ENCODE measurements at regions not wholly inside any gene's neighbourhood (a gene's known extent, or its start where the extent isn't known, plus 50 kb on each side); places are given as distances from the start of the nearest gene placed in this dataset.

- TF ChIP-seq, protein P1, sequence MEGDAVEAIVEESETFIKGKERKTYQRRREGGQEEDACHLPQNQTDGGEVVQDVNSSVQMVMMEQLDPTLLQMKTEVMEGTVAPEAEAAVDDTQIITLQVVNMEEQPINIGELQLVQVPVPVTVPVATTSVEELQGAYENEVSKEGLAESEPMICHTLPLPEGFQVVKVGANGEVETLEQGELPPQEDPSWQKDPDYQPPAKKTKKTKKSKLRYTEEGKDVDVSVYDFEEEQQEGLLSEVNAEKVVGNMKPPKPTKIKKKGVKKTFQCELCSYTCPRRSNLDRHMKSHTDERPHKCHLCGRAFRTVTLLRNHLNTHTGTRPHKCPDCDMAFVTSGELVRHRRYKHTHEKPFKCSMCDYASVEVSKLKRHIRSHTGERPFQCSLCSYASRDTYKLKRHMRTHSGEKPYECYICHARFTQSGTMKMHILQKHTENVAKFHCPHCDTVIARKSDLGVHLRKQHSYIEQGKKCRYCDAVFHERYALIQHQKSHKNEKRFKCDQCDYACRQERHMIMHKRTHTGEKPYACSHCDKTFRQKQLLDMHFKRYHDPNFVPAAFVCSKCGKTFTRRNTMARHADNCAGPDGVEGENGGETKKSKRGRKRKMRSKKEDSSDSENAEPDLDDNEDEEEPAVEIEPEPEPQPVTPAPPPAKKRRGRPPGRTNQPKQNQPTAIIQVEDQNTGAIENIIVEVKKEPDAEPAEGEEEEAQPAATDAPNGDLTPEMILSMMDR (IDR thresholded peaks at IDR 0.05): no peak
- no peak for TF ChIP-seq POLR2AphosphoS5 (IDR thresholded peaks at IDR 0.05)
- TF ChIP-seq POLR2A (IDR thresholded peaks at IDR 0.05): no peak
- no peak for TF ChIP-seq EP300 (IDR thresholded peaks at IDR 0.05)
These were observed 409.9 kb downstream of the BRINP1 start for GRCh38 chr9:118959366-118959765.
